ENCODE measurements at regions not wholly inside any gene's neighbourhood (a gene's known extent, or its start where the extent isn't known, plus 50 kb on each side); places are given as distances from the start of the nearest gene placed in this dataset.

DNA sequence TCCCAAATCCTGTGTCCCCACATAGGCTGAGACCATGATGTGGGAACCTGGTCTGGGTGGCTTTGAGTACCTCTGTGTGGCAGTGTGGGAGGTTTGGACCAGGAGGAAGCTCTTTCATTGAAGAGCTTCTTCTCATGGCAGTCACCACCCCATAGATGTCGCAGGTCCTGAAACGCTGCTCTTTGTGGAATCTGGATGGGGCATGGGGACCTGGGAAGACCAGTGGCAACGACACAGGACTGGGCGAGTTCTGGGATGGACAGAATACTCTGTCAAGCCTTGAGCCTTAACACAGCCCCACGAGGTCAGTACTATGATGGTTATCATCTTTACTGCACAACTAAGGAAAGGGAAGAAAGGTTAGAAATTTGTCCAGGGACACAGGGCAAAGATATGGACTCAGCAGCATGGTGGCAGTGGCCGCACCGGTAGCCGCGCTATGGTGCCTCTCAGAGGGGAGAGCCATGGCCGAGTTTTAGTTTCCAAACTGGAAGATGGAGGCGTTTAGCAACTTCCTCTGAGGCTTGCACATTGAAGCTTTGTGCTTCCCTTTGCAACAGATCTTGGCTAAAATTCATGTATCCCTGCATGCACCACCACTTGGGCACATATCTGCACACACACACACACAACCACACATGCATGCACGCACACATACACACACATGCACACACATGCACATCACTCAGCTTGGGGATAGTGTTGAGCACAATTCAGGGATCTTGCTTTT lies 117.7 kb upstream of the C1orf174 start:
- DNase-seq, result no peak

DNA sequence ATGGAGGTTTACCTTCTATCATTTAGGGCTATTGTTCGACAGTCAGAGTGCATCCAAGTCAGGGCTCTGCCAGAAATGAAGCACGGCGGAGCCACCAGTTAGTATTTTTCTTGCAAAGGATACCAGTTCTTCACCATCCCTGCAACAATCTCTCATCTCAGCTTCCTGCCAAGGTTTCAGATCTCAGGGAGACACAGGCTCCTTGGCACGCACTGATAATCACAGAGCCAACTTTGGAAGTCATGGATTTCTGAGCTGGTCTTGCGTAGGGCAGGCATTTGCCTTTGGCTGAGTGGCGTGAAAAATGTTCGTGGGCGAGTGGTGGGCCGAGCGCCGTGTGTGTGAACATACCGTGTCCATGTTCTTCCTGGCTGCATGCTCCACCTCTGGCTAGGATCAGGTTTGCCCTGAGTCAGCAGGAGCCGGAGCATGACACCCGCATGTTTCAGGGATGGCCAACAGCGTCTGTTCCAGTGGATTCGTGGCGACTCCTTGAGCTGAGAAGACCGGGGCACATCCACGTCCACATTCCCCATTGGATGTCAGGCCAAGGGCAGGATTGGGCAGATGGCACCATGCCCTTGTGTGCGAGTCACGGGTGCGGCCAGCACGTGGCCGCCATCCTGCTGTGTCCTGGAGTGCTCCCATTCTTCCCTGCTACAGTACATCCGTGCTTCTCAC lies 118.5 kb upstream of the C1orf174 start:
- DNase-seq, result no peak

DNA sequence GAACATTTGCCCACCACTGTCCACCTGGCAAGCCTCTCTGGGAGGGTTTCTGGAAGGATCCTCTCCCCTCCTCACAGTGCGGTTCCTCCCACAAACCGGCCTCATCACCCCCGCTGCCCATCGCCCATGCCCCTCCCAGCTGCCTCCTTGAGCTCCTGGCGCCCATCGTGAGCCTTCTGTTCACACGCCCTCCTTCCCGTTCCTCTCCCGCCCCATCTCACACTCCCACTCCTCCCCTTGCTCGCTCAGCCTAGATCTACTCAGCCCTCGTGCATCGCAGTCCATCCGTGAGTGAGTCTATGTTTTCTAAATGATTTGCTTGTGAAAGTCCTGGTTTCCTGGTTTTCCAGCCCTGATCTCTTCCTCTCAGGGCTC lies 119.1 kb upstream of the C1orf174 start:
- no peak for DNase-seq

DNA sequence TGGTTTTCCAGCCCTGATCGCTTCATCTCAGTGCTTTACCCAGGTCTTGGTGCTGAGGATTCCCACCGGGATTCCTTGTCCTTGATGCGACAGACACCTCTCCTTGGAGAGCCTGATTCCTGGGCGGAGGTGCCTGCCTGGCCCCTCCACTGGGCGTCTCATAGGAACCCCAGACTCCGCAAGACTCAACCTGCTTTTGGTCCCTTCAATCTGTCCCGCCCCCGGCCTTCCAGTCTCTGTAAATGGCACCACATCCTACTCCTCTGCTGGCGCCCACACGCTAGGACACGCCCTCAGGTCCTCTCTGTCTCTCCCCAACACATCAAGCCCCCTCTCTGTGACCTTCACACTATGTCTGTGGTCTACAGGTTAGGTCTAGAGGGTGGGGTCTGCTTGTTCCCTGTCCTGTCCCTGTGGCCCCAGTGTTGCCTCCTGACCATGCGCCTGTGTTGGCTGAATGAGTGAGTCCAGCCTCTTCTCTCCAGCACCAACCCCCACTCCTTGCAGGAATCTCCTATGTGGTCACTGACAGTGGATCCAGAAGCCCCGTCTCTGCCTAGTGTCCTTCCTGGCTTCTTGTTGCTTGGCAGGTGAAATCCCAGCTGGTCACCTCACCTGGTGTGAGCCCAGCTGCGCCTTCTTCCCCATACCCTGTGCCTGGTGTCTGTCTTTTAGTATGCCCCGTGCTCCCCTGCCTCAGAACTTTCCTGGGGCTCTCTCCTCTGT lies 119.7 kb upstream of the C1orf174 start:
- DNase-seq, result no peak

DNA sequence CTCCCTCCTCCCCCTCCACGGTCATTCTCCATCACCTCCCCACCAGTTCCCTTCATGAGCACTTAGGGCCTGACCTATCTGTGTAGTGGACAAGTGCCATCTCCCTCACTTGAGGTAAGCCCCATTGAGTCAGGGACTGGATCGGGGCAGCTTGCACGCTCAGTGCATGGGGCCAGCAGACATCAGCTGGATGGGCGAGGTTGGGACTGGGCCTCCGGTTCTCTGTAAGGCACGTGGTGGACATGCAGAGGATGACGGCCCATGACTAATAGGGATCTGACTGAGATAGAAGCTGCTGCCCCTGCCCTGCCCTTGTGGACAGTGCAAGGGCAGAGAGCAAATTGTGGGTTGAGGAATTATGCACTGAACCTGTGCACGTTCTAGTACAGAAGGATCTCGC lies 120.4 kb upstream of the C1orf174 start:
- no peak for DNase-seq

DNA sequence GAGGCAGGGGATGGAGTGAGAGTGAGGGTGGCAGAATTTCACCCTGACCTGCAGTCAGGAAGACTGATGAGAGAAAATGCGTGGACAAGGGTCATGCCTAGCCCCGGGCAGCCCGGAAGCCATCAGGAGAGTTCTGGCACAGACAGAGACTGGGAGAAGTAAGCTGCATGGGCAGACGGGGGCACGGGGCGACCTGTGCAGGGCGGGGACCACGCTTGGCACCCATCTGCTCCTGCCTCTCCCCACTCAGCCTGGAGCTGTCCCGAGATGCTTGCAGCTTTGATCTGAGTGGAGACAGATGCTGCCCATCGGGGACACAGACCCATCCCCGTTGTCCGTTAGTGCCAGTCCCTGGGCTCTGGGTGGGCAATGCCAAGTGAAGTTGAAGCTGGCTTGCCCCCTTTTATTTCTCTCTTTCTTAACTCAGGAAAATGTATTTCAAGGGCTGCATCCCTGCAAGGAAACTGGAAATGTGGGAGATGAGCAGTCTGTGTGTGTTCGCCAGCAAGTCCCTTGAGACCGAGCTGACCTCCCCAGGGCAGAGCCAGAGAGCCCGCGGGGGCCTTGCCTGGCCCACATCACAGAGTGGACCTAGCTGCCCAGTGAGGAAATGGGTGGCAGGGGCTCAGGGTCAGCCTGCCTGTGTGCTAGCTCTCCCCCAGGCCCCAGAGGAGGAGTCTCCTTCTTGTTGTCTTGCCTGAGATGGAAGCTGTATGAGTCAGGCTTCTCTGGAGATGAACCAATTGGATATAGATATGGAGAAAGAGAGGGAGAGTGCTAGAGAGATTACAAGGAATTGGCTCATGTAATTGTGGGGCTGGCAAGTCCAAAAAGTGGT lies 121.3 kb upstream of the C1orf174 start:
- DNase-seq, result no peak

DNA sequence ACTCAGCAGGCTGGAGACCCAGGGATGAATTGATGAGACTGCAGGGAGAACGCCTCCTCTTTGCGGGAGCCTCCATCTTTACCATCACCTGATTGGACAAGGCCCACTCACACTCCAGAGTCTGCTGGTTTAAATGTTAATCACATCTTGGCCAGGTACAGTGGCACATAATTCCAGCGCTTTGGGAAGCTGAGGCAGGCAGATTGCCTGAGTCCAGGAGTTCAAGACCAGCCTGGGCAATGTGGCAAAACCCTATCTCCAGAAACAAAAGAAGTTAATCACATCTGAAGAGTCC lies 121.8 kb upstream of the C1orf174 start:
- no peak for DNase-seq

DNA sequence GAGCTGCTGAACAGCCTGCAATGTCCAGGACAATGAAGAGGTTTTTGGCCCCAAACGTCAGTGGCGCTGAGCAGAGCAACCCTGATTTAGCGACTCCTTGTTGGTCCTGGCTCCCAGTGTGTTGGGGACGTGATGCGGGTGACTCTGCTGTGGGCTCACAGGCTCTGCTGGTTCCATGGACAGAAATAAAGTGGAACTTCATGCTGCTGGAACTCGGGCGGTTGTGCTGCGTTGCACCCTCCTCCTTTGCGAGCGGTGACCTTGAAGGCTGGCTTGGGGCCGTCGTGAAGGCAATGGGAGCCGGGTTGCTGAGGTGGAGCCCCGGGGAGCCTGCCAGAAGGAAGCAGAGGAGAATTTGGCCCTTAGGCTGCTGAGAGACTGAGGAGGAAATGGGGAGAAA lies 122.6 kb upstream of the C1orf174 start:
- DNase-seq, result no peak

DNA sequence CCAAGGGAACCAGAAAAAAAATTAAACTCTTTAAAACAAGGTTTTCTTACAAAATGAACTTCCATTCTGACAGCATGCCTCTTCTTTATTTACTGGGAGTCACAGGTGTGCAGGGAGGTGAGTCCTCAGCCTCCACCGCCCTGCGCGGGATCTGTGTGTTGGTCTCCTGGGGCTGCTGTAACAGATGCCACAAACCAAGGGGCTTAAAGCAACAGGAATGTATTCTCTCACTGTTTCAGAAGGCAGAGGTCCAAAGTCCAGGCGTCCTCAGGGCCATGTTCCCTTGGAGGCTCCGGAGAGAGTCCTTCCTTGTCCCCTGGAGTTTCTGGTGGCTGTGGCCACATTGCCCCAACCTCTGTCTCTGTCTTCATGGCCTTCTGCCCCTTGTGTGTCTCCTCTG lies 123.6 kb upstream of the C1orf174 start:
- DNase-seq, result no peak

DNA sequence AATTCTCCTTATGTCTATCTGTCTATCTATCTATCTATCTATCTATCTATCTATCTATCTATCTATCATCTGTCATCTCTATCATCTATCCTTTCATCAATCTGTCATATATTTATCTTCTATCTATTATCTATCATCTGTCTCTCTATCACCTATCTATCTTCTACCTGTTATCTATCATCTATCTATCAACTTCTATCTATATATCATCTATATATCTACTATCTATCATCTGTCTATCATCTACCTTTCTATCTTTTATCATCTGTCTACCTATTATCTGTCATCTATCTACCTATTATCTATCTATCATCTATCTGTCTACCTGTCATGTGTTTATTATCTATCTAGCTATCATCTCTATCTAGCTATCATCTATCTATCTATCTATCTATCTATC lies 124.7 kb upstream of the C1orf174 start:
- no peak for DNase-seq

DNA sequence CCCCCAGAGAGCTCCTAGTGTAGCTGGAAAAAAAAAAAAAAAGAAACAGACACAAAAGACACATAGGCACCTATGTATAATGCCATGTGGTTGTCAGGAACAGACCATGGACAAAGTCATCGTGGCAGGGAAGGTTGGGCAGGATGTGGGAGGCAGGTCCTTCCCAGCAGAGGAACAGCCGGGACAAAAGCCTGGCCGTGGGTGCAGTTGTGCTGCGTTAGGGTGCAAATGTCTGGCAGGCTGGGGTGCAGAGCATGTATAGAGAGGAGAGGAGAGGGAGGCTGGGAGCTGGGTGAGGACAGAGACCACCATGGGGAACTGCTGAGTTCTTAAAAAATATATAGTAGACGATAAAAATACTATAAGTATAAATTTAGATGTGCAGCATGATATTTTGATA lies 125.7 kb upstream of the C1orf174 start:
- no peak for DNase-seq

DNA sequence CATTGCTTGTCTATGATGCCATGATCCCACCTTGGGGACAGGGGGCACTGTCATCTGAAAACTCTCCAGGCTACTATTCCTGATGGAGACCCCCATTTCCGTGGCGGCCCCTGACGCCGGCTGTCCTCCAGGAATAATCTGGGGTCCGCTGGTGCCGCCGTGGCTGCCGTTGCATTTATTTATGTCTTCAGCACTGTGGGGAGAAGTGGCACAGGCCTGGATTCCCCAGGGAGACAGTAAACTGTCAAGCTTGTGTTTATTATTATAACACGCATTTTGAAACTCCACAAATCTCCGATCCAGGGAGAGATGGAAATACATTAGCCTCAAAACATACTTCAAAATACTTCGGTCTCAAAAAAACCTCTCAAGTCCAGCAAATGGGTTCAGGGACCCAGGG lies 126.9 kb upstream of the C1orf174 start:
- DNase-seq, result no peak

DNA sequence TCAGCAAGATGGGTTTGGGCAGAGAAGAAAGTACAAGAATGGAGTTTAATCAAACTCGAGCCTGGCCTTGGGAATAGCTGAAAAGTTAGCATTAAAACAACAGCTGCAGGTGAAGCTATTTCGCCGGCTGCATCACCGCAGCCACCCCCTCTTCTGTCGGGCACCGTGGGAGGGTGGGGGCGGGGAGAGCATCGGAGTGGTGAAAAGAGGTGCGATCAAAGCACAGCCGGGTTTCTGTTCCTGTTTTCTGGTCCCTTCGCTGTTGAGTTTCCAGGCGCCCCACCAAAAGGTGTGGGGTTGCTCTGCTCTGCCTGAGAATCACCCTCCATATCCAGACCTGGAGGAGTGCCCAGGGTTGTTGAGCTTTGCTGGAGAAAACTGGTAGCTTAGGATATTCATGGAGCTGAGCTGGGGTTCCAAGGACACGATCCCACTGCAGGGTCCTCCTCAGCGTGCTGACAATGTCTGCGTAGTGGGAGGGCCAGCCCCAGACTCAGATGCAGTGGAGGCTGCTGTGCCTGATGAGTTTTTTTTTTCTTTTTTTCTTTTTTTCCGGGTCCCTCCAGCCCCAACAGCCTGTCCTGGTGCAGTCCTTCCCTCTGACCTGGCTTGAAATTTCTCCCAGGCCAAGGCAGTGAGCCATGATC lies 127.5 kb upstream of the C1orf174 start:
- no peak for DNase-seq

DNA sequence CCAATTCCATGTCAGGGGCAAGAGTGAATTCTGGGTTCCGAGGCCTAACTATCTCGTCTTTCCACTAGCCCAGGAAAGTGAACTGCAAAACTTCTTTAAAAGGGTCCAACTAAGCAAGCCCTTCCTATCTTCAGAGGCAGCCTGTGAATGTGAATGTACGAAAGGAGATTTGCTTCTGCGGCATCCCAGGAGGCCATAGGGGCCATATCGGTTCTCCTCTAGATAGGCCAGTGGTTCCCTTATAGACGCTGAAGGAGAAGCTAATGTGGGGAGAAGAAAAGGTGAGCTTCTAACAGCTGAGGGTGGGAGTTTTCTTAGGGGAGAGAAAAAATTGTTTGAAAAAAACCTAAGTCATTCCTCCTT lies 128.0 kb upstream of the C1orf174 start:
- DNase-seq, result no peak

DNA sequence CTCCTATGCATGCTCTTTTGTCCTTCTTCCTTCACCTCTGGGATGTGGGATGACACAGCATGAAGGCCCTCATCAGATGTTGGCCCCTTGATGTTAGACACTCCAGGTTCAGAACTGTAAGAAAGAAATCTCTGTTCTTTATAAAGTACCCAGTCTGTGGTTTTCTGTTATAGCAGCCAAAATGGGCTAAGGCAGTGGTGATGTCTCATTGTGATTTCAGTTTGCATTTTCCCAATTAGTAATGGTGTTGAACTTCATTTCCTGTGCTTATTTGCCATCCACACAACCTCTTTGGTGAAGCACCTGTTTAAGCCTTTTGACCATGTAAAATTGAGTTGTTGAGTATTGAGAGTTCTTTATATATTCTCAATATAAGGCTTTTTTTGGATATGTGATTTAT lies 129.3 kb upstream of the C1orf174 start:
- no peak for DNase-seq

DNA sequence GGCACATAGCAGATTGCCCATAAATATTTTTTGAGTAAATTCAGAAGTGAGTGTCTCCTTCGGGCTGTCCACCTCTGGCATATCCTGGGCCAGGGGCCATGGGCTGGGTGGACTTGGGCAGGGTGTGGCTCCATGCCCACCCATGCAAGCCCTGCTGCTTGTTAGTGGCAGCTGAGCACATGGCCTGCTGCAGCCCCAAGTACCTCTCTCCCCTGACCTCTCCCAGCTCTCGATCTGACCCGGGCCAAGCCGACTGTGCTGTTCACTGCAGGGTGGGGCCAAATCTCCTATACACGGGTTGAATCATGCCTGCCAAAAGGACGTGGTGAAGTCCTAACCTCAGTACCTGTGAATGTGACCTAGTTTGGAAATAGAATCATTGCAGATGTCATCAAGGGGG lies 132.5 kb upstream of the C1orf174 start:
- no peak for DNase-seq

DNA sequence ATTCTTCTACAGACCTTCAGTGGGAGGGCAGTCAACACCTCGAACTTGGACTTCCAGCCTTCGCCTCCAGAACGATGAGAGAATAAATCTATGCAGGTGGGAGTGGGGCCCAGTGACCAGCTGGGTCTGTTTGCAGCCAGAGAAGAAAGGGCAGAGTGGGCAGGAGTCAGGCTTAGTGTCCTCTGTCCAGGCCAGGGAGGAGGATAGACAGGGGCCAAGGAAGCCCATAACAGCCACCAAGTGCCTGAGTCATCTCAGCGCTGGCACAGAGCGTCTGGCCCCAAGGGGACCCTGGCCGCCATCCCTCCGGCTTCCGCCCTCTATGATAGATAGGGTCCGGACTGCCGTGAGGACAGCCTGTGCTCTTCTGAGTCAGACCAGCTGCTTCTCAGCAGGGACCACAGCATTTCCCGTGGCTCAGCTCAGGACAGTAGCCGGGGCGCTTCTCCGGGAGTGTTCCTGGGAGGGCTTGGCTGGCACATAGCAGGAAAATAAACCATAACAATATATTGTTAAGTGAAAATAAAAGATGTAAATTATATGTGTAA lies 133.1 kb upstream of the C1orf174 start:
- DNase-seq, result no peak

DNA sequence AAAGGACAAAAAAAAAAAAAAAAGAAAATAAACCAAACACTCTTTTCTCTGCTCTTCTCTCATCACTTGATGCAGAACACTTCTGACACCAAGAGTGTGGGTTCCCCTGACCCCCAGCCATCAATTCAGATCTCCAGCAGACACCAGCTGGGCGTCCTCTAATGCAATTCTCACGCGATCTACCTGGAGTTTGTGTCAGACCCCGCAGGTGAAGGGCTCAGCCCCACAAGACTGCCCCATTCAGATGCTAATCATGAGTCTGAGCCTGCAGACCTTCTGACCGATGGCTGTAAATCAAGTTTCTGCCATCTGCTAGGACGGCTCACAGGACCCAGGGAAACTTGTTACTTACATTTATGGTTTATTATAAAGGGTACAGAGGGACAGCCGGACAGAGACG lies 133.6 kb upstream of the C1orf174 start:
- DNase-seq, result no peak

DNA sequence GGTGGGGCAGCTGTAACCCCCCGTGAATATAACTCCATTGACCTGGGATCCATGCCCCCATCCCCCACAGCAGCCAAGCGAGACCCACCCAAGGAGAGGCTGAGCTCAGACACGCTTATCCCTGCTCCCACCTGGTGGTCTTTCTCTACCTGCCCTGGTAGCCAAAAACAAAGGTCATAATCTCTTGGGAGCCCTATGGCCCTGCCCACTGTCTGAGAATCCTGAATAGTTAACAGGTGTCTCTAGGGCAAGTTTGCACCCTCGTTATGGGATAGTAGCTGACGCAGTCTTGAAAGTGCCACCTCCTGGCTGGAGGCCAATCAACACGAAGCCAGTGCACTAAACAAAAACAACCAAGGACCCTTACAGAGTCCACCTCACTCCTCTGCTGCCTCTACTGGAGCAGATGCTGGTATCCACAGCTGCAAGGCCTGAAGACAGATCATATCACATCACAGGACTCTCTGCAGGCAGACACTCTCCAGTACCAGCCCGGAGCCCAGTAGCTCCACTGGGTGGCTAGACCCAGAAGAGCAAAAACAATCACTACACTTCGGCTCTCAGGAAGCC lies 134.3 kb upstream of the C1orf174 start:
- DNase-seq, result no peak

DNA sequence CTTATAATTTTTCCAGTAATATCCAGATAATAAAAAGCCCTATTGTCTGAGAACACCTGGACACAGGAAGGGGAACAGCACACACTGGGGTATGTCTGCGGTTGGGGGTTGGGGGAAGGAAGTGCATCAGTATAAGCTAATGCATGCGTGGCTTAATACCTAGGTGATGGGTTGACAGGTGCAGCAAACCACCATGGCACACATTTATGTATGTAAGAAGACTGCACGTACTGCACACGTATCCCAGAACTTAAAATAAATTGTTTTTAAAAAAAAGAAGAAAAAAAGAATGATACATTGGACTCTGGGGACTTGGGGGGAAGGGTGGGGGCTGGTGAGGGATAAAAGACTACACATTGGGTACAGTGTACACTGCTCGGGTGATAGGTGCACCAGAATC lies 144.9 kb upstream of the C1orf174 start:
- no peak for DNase-seq

DNA sequence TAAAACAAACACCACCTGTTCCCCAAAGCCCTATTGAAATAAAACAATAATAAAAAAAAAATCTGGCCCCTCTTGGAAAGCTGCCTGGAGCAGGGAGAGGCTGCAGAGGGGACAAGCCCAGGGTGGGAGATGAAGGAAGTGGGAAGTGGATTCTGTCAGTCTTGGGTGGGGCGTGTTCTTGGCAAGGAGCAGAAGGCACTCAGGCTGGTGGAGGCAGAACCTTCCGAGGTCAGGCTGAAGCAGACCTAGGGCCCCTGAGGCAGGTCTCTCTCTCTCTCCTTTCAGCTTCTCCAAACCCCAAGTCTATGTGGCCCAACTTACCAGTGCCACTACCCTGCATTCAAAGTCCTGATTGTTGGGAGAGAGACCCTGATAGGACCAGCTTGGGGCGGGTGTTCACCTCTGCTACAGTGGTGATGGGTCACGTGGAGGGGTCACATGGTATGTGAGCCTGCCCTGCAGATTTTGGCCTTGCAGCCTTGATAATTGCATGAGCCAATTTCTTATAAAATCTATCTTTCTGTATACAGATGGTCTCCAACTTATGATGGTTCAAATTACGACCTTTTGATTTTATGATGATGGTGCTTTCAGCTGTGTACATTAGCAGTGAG lies 145.4 kb upstream of the C1orf174 start:
- DNase-seq, result no peak

DNA sequence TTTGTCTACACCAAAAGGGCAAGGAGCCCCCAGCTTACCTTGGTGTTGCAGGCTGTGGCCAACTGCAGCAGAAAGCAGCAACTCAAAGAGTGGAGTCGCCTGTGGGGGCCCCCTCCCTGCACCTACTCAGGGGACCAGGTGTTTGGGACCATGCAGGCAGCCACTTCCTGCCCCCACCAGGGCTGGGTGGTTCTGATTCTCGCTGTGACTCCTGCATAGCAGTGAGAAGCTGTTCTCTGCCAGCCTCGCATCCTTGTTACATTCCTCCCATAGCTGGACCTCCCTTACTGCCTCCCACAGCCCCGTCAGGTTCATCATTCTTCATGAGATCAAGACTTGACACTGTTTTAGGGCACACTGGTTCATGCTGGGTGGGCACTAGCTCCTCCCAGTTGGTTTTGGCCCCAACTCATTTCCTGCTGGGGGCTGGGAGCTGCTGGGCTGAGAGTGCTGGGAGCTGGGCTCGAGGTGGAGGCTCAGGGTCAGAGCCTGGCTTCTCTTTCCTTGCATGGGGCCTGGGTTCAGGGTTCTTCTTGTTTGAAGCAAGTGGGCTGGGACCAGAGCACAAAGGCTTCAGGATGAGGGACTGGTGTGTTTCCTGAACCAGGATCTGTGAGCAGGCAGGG lies 146.9 kb upstream of the C1orf174 start:
- no peak for DNase-seq
